Hepatocyte (in vitro differentiated cells): ENCODE measurements at regions not wholly inside any gene's neighbourhood (a gene's known extent, or its start where the extent isn't known, plus 50 kb on each side); places are given as distances from the start of the nearest gene placed in this dataset.

Experiments
- EZH2 ChIP-seq: fragments of 200-600 bp; sonication (generic); IDR thresholded peaks from 2 replicates; pipeline ENCODE4 v1.6.1; 2016; ENCODE audit warnings: antibody characterized with exemption, mild to moderate bottlenecking, borderline replicate concordance
- EZH2phosphoT487 ChIP-seq: fragments of 200-600 bp; sonication (generic); IDR thresholded peaks from one replicate; pipeline ENCODE4 v1.6.1; 2018; ENCODE audit warnings: antibody characterized with exemption, mild to moderate bottlenecking, low read depth, moderate library complexity; ENCODE audit not compliant: unreplicated experiment, severe bottlenecking
- TF ChIP-seq, protein P1 (sequence below): fragments of 200-600 bp; sonication (generic); IDR thresholded peaks from 2 replicates; pipeline ENCODE4 v1.5.1; 2016; ENCODE audit warnings: antibody characterized with exemption, mild to moderate bottlenecking; ENCODE audit not compliant: poor library complexity

DNA sequence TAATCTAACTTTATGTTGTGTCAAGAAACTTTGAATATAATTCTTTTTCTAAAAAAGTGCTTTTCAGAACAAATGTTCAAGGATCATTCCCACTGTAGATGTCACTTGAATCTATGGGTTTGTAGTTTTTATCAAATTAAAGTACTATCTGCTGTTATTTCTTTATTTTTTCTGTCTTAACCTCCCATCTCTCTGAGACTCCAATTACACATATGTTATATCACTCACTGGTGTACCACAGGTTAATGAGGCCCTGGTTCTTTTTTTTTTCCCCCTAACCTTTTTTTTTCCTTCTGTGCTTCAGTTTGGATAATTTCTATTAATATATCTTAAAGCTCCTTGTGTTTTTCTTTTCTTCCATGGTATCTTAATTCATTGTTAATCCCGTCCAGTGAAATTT lies 279.9 kb upstream of the RGS6 start:
- TF ChIP-seq, protein P1, sequence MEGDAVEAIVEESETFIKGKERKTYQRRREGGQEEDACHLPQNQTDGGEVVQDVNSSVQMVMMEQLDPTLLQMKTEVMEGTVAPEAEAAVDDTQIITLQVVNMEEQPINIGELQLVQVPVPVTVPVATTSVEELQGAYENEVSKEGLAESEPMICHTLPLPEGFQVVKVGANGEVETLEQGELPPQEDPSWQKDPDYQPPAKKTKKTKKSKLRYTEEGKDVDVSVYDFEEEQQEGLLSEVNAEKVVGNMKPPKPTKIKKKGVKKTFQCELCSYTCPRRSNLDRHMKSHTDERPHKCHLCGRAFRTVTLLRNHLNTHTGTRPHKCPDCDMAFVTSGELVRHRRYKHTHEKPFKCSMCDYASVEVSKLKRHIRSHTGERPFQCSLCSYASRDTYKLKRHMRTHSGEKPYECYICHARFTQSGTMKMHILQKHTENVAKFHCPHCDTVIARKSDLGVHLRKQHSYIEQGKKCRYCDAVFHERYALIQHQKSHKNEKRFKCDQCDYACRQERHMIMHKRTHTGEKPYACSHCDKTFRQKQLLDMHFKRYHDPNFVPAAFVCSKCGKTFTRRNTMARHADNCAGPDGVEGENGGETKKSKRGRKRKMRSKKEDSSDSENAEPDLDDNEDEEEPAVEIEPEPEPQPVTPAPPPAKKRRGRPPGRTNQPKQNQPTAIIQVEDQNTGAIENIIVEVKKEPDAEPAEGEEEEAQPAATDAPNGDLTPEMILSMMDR = no peak
- TF ChIP-seq EZH2 = no peak
- no peak for TF ChIP-seq EZH2phosphoT487
